OCI-LY7 (cell line): ENCODE measurements at regions not wholly inside any gene's neighbourhood (a gene's known extent, or its start where the extent isn't known, plus 50 kb on each side); places are given as distances from the start of the nearest gene placed in this dataset.

Experiments
- EZH2phosphoT487 ChIP-seq: fragments of 200-600 bp; sonication (generic); IDR thresholded peaks from 2 replicates; pipeline ENCODE4 v1.6.1; 2018; ENCODE audit warnings: low read depth, borderline replicate concordance, mild to moderate bottlenecking, mixed run types, antibody characterized with exemption, low read length, moderate library complexity, mixed read lengths
- TF ChIP-seq, protein P1 (sequence below): fragments of 200-600 bp; sonication (generic); conservative IDR thresholded peaks from 2 replicates; pipeline ENCODE4 v1.5.1; 2014; ENCODE audit warnings: mild to moderate bottlenecking, antibody characterized with exemption, low read length, moderate library complexity, mixed read lengths

- TF ChIP-seq, protein P1, sequence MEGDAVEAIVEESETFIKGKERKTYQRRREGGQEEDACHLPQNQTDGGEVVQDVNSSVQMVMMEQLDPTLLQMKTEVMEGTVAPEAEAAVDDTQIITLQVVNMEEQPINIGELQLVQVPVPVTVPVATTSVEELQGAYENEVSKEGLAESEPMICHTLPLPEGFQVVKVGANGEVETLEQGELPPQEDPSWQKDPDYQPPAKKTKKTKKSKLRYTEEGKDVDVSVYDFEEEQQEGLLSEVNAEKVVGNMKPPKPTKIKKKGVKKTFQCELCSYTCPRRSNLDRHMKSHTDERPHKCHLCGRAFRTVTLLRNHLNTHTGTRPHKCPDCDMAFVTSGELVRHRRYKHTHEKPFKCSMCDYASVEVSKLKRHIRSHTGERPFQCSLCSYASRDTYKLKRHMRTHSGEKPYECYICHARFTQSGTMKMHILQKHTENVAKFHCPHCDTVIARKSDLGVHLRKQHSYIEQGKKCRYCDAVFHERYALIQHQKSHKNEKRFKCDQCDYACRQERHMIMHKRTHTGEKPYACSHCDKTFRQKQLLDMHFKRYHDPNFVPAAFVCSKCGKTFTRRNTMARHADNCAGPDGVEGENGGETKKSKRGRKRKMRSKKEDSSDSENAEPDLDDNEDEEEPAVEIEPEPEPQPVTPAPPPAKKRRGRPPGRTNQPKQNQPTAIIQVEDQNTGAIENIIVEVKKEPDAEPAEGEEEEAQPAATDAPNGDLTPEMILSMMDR: no peak
- TF ChIP-seq EZH2phosphoT487: no peak
These were observed 879.6 kb upstream of the PCDH10 start for GRCh38 chr4:132269303-132269990.
